Glutamatergic neuron (in vitro differentiated cells): ENCODE measurements at regions not wholly inside any gene's neighbourhood (a gene's known extent, or its start where the extent isn't known, plus 50 kb on each side); places are given as distances from the start of the nearest gene placed in this dataset.

Experiments used
- DNase-seq: peaks from one replicate; pipeline ENCODE4 v3.0.0; 2022
- H3K27ac Mint-ChIP-seq: one replicate; pipeline ENCODE4 v1.8.0; 2020; ENCODE audit warnings: mild to moderate bottlenecking, mixed read lengths, inconsistent platforms; ENCODE audit not compliant: unreplicated experiment
- H3K27me3 Mint-ChIP-seq: one replicate; pipeline ENCODE4 v1.8.0; 2020; ENCODE audit warnings: mild to moderate bottlenecking, moderate library complexity, mixed read lengths, inconsistent platforms; ENCODE audit not compliant: unreplicated experiment
- H3K36me3 Mint-ChIP-seq: one replicate; pipeline ENCODE4 v1.8.0; 2020; ENCODE audit warnings: mild to moderate bottlenecking, mixed read lengths, inconsistent platforms; ENCODE audit not compliant: unreplicated experiment
- H3K4me1 Mint-ChIP-seq: one replicate; pipeline ENCODE4 v1.8.0; 2020; ENCODE audit warnings: mild to moderate bottlenecking, low read depth, mixed read lengths, inconsistent platforms; ENCODE audit not compliant: unreplicated experiment
- H3K4me3 Mint-ChIP-seq: one replicate; pipeline ENCODE4 v1.8.0; 2020; ENCODE audit warnings: mild to moderate bottlenecking, mixed read lengths, inconsistent platforms; ENCODE audit not compliant: unreplicated experiment
- H3K9me3 Mint-ChIP-seq: one replicate; pipeline ENCODE4 v1.8.0; 2020; ENCODE audit warnings: mild to moderate bottlenecking, moderate library complexity, mixed read lengths, inconsistent platforms; ENCODE audit not compliant: unreplicated experiment
- TF ChIP-seq, protein P1 (sequence below): fragments of 200-600 bp; sonication (generic); IDR thresholded peaks from one replicate; pipeline ENCODE4 v1.5.0; 2021; ENCODE audit not compliant: partially characterized antibody, unreplicated experiment

DNA sequence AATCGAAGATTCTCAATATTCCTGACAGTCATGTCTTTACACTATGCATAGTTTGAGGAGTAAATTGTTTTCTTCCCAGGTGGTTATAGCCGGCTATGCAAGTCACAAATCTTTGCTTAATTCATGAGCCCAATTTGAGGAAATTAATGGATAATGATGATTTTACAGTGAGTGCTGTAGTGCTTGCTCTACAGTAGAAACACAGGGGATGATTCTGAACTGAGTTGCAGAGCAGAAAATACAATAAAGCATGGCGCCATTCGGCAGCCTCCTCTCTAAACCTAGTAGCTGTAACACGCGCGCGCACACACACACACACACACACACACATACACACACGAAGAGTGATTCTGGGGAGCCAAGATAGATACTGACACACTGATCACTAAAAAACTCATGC, 181.7 kb upstream of the DPH6 start:
- TF ChIP-seq, protein P1, sequence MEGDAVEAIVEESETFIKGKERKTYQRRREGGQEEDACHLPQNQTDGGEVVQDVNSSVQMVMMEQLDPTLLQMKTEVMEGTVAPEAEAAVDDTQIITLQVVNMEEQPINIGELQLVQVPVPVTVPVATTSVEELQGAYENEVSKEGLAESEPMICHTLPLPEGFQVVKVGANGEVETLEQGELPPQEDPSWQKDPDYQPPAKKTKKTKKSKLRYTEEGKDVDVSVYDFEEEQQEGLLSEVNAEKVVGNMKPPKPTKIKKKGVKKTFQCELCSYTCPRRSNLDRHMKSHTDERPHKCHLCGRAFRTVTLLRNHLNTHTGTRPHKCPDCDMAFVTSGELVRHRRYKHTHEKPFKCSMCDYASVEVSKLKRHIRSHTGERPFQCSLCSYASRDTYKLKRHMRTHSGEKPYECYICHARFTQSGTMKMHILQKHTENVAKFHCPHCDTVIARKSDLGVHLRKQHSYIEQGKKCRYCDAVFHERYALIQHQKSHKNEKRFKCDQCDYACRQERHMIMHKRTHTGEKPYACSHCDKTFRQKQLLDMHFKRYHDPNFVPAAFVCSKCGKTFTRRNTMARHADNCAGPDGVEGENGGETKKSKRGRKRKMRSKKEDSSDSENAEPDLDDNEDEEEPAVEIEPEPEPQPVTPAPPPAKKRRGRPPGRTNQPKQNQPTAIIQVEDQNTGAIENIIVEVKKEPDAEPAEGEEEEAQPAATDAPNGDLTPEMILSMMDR = no peak
- no peak overlapping the region for H3K27ac Mint-ChIP-seq
- H3K4me3 Mint-ChIP-seq = no peak overlapping the region

DNA sequence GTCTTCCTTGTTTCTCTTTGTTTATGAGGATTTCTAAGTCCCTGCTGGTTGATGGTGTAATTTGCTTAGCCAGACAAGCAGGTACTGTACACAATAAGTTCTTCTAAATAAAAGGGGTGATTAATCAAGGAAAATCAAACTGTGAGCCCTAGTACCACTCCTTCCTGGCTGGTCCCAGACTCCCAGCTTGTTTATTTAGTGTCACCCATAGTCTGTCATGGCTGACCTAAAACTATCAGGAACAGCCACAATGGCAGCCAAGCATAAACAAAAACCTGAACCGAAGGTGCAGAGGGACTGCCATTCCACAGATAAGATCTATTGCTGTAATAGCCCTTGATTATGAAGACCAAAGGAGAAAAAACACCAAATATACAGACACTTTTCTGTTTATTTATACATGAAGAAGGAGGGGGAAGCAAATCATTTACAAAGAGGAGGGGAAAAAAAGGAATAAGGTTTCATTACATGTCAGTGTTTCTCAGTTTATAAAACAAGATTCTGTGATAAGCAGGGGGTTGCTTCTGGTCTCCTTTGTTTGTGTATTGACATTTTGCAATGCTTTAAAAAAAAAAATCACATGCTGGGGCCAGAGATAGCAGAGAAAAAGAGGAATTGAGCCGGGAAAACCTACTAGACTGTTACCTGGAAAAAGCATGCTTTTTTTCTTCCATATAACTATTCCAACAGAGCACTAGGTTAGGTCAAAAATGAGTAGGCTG, 182.4 kb upstream of the DPH6 start:
- H3K4me3 Mint-ChIP-seq = no peak overlapping the region
- H3K36me3 Mint-ChIP-seq = no peaks in the 10 kb centered on the region
- DNase-seq = no peak
- H3K4me1 Mint-ChIP-seq = no peaks in the 10 kb centered on the region
- H3K9me3 Mint-ChIP-seq = no peaks in the 10 kb centered on the region
- no peak overlapping the region for H3K27ac Mint-ChIP-seq
- no peaks in the 10 kb centered on the region for H3K27me3 Mint-ChIP-seq
- TF ChIP-seq, protein P1 = no peak

More for the DNA sequence above, 181.7 kb upstream of the DPH6 start:
- Mint-ChIP-seq H3K9me3 (no peaks in the 10 kb centered on the region), H3K4me1 (no peaks in the 10 kb centered on the region), H3K27me3 (no peaks in the 10 kb centered on the region), H3K36me3 (no peaks in the 10 kb centered on the region)
- DNase-seq = no peak

DNA sequence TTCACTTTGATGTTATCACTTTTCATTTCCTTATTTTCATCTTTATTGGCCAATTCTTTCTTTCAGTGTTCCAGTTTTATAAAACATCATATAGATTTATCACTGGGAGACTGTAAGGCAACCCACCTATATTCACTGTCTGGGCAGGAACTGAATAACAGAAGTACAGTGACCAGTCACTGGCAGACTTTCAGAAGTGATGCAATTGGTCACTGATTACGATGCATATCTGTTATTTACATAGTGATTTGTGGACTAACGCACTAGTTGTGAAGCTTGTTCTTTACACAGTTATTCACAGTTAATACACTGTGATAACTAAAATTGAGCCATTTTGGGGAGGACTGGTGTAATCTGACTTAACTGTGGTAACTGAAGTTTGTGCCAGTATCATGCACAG, 190.2 kb upstream of the DPH6 start:
- TF ChIP-seq, protein P1 = no peak
- no peaks in the 10 kb centered on the region for H3K36me3 Mint-ChIP-seq
- no peaks in the 10 kb centered on the region for H3K27me3 Mint-ChIP-seq
- no peak overlapping the region for H3K4me3 Mint-ChIP-seq
- H3K4me1 Mint-ChIP-seq = no peaks in the 10 kb centered on the region
- no peak for DNase-seq
- H3K9me3 Mint-ChIP-seq = no peaks in the 10 kb centered on the region
- no peak overlapping the region for H3K27ac Mint-ChIP-seq

DNA sequence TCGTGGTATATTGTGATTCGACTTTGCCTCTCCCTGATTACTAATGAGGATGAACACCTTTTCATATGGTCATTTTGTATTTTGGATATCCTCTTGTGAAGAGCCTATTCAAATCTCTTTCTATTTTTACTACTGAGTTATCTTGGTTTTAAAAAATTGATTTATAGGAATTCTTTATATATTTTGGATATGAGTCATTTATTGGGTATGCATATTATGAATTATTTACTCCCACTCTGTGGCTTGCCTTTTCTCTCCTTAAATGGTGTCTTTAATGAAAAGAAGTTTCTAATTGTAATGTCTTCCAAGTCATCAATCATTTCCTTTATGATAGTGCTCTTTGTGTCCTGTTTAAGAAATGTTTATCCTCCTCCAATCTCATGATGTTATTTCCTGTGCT, 191.5 kb upstream of the DPH6 start:
- DNase-seq = no peak
- TF ChIP-seq, protein P1 = no peak
- H3K4me1 Mint-ChIP-seq = no peaks in the 10 kb centered on the region
- H3K36me3 Mint-ChIP-seq = no peaks in the 10 kb centered on the region
- H3K27ac Mint-ChIP-seq = no peak overlapping the region
- H3K27me3 Mint-ChIP-seq = no peaks in the 10 kb centered on the region
- H3K4me3 Mint-ChIP-seq = no peak overlapping the region
- H3K9me3 Mint-ChIP-seq = no peaks in the 10 kb centered on the region

DNA sequence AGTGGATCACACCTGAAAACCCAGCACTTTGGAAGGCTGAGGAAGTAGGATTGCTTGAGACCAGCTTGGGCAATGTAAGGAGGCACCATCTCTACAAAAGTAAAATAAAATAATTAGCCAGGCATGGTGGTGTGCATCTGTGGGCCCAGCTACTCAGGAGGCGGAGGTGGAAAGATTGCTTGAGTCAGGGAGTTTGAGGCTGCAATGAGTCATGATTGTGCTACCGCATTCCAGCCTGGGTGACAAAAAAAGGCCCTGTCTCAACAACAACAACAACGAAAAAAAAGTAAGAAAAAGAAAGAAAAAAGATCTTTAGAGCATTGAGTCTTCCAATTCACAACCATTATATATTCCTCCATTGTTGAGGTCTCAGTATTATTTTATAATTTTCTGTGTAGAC, 192.4 kb upstream of the DPH6 start:
- Mint-ChIP-seq H3K9me3 (no peaks in the 10 kb centered on the region), H3K27ac (no peak overlapping the region), H3K4me1 (no peaks in the 10 kb centered on the region), H3K27me3 (no peaks in the 10 kb centered on the region), H3K36me3 (no peaks in the 10 kb centered on the region), H3K4me3 (no peak overlapping the region)
- TF ChIP-seq, protein P1 = no peak
- DNase-seq = no peak
